NCI-H2081 (cell line): ENCODE measurements at regions not wholly inside any gene's neighbourhood (a gene's known extent, or its start where the extent isn't known, plus 50 kb on each side); places are given as distances from the start of the nearest gene placed in this dataset.

Experiments
- DNase-seq, 2 experiments: peaks; one replicate each; lab custom pipeline; 2025; lab: John Stamatoyannopoulos, UW

DNA sequence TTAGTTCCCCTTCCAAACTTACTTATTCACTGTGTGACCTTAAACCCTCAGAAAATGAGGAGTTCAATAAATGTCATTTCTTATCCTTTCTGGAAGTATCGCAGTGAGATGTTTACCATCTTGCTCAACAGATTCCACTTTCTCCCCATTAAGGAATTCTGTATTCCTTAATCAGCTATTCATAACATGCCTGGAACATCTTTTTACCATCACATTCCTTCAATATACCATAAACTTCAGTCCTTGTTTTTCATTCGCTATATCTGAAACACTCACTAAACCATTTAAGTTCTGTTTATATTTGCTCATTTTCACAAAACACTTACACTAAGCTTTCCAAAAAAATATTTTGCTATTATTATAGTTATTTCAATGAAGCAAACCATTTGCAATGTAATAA lies 1158.6 kb downstream of the CDH12 start:
- DNase-seq: no peak

DNA sequence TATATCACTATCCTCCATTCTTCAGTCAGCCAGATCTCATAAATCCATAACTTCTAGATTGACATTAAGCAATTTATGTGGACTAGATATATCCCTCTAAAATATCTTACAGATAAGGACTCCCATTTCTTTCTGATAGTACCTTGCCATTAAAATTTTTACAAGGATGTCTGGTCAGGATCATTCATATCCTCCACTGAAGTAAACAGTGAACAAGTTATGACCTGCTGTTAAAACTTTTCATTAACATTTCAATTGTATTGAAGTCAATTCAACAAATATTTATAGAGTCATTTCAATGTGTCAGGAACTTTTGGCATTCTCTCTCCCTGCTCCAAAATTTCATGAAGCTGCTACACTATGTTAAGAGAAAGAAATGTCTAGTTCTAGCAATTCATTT lies 1159.6 kb downstream of the CDH12 start:
- DNase-seq: no peak

DNA sequence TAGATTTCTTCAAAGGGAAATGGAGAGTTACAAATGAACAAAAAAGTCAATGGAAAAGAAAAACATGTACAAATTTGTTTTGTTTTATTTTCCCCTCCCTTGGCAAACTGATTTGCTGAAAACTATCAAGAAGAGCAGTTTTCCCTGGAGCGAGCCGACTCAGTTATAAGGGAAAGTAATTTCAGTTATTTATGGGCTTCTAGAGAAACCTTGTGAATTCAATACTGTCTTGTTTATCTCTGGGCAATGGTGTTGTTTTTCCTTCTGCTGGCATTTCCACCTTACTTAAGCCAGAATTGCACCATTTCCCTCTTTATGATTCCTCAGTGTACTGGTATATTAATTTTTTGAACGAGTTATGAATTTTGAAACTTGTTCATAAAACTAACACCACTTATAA lies 1163.6 kb downstream of the CDH12 start:
- DNase-seq: no peak

DNA sequence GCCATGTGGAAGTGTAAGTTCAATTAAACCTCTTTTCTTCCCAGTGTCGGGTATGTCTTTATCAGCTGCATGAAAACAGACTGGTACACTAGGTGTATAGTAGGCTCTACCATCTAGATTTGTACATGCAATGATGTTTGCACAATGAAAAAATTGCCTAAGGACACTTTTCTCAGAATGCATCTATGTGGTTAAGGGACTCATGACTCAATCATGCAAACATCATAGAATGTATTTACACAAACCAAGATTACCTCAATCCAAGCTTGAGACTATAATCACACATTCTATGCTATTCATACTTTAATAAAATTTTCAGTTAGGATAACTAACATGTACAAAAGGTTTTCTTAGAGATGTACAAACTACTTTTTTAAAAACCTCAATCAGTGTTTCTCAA lies 1164.5 kb downstream of the CDH12 start:
- DNase-seq: no peak

DNA sequence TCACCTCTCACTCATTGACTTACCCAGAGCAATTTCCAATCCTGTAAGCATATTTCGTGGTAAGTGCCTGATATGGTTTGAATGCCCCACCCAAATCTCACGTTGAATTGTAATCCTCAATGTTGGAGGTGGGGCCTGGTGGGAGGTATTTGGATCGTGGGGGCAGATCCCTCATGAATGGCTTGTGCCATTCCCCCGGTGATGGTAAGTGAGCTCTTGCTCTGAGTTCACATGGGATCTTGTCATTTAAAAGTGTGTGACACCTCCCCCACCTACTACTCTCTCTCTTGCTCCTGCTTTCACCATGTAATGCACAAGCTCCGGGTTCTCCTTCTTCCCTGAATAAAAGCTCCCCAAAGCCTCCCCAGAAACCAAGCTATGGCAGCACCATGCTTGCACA lies 1165.5 kb downstream of the CDH12 start:
- no peak for DNase-seq

DNA sequence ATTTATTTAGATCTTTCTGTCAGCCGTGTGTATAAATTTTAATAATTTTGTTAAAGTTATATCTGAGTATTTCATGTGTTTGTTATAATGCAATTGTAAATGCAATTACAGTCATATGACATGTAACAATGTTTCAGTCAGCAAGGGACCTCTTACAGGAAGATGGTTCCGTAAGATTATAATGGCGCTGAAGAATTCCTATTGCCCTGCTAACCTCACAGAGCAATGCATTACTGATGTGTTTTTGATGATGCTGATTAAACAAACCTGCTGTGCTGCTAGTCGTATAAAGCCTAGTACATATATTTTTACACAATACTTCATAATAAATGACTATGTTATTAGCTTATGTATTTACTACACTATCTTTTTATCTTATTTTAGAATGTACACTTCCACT lies 1166.4 kb downstream of the CDH12 start:
- DNase-seq: no peak

DNA sequence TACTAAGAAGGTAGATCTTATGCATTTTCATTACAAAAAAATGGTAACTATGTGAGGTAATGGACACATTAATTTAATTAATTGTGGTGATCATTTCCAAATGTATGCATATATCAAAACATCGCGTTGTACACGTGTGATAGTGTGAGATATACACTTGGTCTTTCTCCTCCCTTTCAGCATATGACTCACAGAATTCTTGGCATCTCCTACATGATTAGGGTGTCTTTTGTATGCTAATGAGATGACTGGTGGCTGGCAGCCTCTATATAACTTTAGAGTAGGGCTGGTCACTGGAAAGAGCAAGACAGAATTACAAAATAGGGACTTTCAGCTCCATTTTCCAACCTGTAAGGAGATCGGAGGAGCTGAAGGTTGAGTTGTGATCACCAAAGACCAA lies 1167.6 kb downstream of the CDH12 start:
- no peak for DNase-seq

DNA sequence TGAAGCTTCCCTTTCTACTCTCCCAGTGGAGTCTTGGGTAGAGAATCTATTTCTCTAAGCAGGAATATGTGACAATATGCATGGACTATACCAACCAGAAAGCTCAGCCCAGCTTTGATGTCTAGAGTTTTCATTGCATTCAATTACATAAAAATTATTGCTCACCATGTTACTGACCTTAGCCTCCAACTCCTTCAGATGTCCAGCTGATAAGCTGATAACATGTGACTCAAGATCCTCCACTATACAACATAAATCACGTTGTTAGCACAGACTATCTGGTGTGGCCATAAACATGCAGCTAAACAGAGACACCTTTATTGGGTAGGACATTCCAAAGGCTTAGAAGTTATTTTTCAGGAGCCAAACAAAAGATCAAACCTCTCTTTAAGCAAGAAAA lies 1168.2 kb downstream of the CDH12 start:
- no peak for DNase-seq

DNA sequence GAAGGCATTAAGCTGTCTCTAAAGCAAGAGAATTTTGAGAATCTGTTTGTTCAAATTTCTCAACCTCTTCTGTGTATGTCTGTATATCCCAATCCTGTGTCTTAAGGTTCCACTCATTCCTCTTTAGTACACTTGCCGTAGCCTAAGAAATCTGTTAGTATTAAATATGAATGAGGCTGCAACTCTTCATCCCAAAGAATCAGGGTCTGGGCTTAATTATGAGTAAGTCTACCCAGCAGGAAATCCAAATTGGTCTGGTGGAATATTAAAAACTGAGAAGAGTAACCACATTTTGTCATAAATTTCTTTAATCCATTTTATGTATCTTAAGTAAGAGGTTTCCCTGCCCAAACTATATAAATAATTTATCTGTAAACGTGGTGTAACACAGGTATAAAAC lies 1171.2 kb downstream of the CDH12 start:
- no peak for DNase-seq

DNA sequence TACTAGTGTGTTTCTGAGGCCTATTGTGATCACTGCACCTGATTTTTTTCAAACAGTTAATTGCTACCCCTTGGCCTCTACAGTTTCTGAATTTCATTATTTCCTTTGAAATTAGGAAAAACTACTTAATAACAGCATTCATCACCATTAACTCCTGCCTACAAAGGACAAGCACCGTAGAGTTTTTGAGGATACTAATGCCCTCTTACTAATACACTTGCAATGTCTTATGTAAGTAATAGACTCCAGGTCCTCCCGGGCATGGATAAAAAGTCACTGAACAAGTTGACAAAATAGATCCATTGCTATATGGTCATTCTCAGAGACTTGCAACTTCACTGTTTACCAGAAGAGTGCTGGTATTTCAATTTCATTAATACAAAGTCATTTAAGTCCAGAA lies 1172.5 kb downstream of the CDH12 start:
- no peak for DNase-seq

DNA sequence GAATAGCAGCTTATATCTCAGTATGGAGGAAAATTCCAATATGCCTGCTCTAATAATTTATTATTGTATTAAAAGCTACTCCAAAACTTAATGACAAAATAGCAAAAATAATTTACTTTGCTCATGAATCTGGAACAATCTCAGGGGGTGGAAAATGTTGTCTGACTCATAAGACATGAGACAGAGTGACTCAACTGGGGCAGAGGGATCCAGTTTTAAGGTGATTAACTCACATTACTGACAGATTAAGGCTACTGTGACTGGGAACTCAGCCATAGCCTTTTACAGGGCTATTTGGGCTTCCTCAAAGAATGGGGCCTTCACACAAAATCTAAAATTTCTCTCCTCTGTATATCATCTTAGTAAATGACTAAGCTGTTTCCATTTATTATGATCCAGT lies 1172.9 kb downstream of the CDH12 start:
- no peak for DNase-seq

DNA sequence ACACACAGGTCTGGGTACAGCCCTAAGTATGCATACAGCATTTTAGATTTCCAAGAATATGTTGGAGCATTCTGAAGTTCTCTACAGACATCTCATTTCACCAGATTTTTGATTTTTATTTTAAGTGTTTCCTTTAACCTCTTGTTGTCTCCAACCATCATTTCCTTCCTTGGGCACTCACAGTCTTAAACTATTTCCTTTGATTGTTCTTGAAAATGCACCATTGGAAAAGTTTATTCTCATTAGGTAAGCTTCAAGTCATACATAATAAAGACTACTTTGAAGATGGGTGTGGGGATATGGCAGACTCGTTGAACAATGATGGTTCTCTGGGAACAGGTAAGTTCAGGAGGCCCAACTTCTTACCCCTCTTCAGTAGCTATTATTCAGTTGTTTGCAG lies 1174.6 kb downstream of the CDH12 start:
- no peak for DNase-seq

DNA sequence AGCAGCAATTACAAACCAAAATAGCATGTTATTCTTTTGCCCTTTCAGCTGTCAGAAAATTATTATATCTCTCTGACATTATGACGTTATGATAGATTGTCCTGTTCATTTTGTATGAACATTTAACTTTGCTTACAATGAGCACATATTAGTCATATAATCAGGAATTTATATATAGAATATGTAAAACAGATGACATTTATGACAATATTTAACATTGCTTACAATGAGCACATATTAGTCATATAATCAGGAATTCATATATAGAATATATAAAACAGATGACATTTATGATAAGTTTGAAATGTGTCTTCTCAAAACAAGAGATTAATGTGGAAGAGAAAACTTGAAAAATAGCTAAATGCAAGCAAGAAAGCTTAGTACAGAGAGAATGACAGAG lies 1180.2 kb downstream of the CDH12 start:
- DNase-seq: no peak

DNA sequence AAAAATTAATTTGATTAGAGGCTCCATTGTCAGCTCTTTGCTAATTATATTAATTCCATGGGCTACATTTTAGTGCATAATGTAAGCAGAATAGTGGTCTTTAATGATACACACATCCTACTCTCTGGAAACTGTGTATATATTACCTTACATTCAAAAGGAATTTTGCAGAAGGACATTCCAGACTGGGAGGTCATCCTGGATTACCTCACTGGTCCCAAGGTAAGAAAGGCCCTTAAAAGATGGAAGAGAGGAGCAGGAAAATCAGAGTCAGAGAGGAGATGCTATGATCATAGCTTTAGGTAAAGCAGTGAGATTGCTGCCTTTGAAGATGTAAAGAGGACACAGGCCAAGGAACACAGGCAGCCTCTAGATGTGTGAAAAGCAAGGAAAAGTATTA lies 1180.8 kb downstream of the CDH12 start:
- no peak for DNase-seq

DNA sequence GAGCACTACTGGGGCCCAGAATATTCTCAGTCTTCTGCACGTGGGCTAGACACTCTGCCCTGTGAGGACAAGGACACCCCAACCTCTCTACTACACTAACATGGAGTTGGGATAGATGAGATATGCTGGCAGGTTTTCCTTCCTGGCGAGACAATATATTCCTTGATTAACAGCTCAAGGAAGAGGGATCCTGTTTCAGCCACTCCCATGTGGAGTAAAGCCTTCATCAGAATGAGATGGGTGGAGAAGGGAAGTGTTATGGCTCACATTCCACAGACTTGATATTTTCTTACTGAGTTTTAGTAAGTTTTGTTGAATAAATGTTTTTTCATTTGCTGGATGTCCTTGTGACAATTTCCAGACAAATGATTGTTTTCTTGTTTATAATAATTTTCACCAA lies 1187.6 kb downstream of the CDH12 start:
- DNase-seq: no peak

DNA sequence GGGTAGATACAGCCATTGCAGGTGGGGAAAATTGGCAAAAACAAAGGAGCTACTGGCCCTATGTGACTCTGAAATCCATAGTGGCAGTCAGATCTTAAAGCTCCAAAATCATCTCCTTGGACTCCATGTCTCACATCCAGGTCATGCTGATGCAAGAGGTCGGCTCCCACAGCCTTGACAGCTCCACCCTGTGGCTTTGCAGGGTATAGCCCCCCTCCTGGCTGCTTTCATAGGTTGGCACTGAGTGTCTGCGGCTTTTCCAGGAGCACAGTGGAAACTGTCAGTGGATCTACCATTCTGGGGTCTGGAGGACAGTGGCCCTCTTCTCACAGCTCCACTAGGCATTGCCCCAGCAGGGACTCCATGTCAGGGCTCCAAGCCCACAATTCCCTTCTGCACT lies 1190.1 kb downstream of the CDH12 start:
- no peak for DNase-seq

DNA sequence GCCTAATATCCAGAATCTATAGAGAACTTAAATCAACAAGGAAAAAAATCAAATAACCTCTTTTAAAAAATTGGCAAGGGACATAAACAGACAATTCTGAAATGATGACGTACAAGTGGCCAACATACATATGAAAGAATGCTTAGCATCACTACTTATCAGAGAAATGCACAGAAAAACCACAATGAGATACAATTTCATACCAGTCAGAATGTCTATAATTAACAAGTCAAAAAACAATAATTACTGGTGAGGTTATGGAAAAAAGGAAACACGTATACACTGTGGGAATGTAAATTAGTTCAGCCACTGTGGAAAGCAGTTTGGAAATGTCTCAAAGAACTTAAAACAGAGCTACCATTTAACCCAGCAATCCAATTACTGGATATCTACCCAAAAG lies 1192.0 kb downstream of the CDH12 start:
- no peak for DNase-seq

DNA sequence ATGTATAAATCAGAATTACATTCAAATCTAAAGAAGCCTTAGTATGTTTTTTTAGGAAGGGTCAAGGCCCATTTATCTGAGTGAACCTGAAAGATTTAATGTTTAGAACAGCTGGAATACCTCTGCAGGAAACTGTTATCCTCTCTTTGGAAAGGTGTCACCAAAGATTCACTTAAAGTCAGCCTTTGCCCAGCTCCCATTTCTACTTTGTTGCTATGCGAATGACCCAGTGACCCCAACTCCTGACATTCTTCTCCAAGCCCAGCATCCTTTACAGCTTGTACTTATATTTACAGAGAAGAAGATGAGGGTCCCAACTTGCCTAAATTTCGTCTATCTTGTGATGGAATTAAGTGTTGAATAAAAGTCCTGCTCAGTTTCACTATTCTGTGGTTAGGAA lies 1198.6 kb downstream of the CDH12 start:
- no peak for DNase-seq

DNA sequence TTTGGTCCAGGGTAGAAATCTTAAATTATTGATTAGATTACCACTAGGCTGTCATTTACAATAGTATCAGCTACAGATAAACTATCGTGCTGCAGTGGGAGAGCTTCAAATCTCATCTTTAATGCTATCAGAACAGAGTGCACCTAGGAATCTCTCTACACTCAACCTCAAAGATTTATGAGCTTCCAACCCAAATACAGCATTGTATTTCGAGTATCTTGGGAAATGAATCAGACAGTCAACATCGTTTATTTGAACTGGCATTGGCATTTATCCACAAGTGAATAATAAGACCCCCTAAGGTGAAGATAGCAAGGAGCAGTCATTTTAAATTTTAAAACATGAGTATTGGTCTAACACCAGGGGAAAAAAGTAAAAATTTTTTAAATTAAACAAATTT lies 1203.2 kb downstream of the CDH12 start:
- peak; percentile 16 to 83 for DNase-seq

DNA sequence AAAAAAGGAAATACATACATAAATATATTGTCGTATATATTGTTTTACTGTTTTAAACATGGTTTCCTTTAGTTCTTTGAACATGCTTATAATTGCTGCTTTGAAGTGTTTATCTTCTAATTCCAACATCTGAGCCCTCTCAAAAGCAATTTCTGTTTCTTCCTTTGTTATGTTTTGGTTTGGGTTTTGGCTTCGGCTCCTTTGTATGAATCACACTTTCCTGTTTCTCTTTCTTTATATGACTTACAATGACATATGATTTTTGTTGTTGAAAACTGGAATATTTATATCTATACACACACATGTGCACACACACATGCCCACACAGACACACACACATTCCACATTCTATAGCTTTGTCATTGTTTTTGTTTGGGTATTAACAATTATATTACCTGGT lies 1206.7 kb downstream of the CDH12 start:
- DNase-seq: no peak

DNA sequence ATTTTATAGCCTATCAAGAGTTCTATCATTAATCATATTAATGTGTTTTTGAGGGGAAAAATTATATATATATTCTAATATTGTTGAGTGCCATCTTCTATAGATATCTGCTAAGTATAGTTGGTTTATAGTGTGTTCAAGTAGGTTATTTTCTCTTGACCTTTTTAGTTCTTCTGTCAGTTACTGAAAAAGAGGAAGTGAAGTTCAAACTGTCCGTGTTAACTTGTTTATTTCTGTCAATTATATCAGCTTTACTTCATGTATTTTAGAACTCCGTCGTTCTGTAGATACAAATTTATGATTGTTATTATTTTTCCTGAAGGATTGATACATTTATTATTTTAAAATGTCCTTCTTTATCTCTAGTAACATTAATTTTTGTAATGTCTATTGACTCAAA lies 1209.1 kb downstream of the CDH12 start:
- no peak for DNase-seq

DNA sequence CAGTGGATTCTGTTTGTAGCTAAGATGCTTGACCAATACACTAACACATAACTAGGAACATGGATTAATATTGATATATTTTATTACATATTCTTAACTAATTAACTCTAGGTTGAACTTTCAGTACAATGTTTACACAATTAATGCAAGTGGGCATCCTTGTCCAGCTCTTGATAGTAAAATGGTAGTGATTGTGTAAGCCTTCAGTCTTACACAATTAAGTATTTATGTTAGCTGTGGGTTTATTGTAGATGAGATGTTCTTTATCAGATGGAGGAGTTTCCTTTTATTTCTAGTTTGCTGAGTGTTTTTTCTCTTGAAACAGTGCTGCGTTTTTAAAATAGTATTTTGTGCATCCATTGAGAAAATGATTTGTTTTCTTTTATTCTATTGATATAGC lies 1210.8 kb downstream of the CDH12 start:
- no peak for DNase-seq

DNA sequence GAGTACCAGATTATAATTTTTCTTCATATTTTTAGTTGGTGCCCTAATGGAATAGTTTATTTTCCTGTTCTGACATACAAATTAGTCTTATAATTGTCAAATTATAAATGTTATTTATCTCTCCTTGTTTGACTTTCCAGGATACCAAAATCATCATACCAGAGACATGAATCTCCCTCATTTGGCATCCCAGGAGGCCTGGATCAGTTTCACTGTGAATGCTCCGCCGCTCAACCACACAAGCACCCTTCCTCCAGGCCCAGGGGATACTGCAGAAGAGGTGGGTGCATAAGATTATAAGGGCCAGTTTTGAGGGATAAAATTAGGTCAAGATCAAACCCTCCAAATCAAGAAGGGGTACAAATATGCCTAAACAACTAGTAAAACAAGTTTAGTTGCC lies 1229.3 kb downstream of the CDH12 start:
- DNase-seq: no peak

DNA sequence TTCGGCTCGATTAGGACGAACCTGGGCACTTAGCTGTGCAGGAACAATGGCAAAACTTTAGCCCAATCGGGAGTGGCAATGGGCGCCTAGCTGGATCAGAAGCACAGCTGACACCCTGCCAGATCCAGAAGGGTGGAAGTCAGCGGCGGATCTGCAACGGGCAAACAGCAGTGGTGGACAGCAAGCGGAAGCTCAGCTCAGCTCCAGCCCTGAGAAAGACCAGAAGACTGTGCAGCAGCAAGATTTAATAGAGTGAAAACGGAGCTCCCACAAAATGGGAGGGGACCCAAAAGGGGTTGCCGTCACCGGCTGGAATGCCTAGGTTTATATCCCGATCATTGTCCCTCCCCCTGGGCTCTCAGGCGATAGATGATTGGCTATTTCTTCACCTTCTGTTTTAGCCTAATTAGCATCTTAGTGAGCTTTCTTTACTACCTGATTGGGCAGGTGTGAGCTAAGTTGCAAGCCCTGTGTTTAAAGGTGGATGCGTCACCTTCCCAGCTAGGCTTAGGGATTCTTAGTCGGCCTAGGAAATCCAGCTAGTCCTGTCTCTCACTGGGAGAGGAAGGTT lies 1237.9 kb downstream of the CDH12 start:
- DNase-seq: no peak

DNA sequence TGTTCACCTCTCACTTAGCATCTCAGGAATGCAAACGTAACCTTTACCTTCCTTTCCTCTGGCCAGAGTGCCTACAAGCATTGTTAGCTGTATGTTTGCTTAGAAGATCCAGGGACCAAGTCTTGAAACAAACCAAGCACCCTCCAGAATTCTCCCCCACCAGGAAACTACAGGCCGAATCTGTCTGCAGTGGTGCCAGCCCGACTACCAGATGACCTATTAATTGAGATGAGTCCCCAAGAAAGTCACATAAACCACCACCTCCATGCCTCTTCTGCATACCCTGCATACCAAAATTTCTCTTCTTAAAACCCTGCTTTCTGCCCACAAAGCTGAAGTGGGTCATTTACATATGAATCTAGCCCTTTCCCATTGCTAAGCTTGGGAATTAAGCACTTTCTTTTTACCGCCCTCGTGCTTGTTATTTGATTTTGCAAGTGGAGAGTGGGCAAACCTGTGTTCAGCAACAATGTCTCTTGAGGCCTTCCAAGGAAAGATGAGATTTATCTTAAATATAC lies 1239.1 kb downstream of the CDH12 start:
- no peak for DNase-seq
